ENCODE measurements at regions not wholly inside any gene's neighbourhood (a gene's known extent, or its start where the extent isn't known, plus 50 kb on each side); places are given as distances from the start of the nearest gene placed in this dataset.

GRCh38 chr17:70882504-70882903, 713.2 kb downstream of the KCNJ2 start:
- no peak overlapping the region for H3K4me3 ChIP-seq (ENCODE audit: low read depth, low read length)
- H3K27me3 ChIP-seq (ENCODE audit: control insufficient read depth, insufficient read depth, low read length), result no peaks in the 10 kb centered on the region
- TF ChIP-seq CTCF (IDR thresholded peaks at IDR 0.05; ENCODE audit: insufficient read depth, low read length, poor library complexity, severe bottlenecking), result no peak
- H3K36me3 ChIP-seq (ENCODE audit: control insufficient read depth, insufficient read depth, low read length), result no peaks in the 10 kb centered on the region
- DNase-seq (ENCODE audit: low read depth), result no peak

GRCh38 chr17:70886648-70887047, 717.3 kb downstream of the KCNJ2 start:
- TF ChIP-seq CTCF (IDR thresholded peaks at IDR 0.05; ENCODE audit: insufficient read depth, low read length, poor library complexity, severe bottlenecking), result no peak
- Histone ChIP-seq H3K36me3 (ENCODE audit: control insufficient read depth, insufficient read depth, low read length) (no peaks in the 10 kb centered on the region), H3K4me3 (ENCODE audit: low read depth, low read length) (no peak overlapping the region), H3K27me3 (ENCODE audit: control insufficient read depth, insufficient read depth, low read length) (no peaks in the 10 kb centered on the region)
- DNase-seq (ENCODE audit: low read depth), result no peak

GRCh38 chr17:70888324-70888723, 719.0 kb downstream of the KCNJ2 start:
- no peaks in the 10 kb centered on the region for H3K27me3 ChIP-seq (ENCODE audit: control insufficient read depth, insufficient read depth, low read length)
- no peaks in the 10 kb centered on the region for H3K36me3 ChIP-seq (ENCODE audit: control insufficient read depth, insufficient read depth, low read length)
- no peak for DNase-seq (ENCODE audit: low read depth)
- TF ChIP-seq CTCF (IDR thresholded peaks at IDR 0.05; ENCODE audit: insufficient read depth, low read length, poor library complexity, severe bottlenecking), result no peak
- H3K4me3 ChIP-seq (ENCODE audit: low read depth, low read length), result no peak overlapping the region

GRCh38 chr17:70891306-70891705, 722.0 kb downstream of the KCNJ2 start:
- Histone ChIP-seq H3K27me3 (ENCODE audit: control insufficient read depth, insufficient read depth, low read length) (no peaks in the 10 kb centered on the region), H3K36me3 (ENCODE audit: control insufficient read depth, insufficient read depth, low read length) (no peaks in the 10 kb centered on the region), H3K4me3 (ENCODE audit: low read depth, low read length) (no peak overlapping the region)
- DNase-seq (ENCODE audit: low read depth), result no peak
- no peak for TF ChIP-seq CTCF (IDR thresholded peaks at IDR 0.05; ENCODE audit: insufficient read depth, low read length, poor library complexity, severe bottlenecking)

GRCh38 chr17:70892527-70892926, 723.2 kb downstream of the KCNJ2 start:
- H3K36me3 ChIP-seq (ENCODE audit: control insufficient read depth, insufficient read depth, low read length), result no peaks in the 10 kb centered on the region
- H3K4me3 ChIP-seq (ENCODE audit: low read depth, low read length), result no peak overlapping the region
- TF ChIP-seq CTCF (IDR thresholded peaks at IDR 0.05; ENCODE audit: insufficient read depth, low read length, poor library complexity, severe bottlenecking), result no peak
- H3K27me3 ChIP-seq (ENCODE audit: control insufficient read depth, insufficient read depth, low read length), result no peaks in the 10 kb centered on the region
- DNase-seq (ENCODE audit: low read depth), result no peak

GRCh38 chr17:70896843-70897242, 727.5 kb downstream of the KCNJ2 start:
- H3K36me3 ChIP-seq (ENCODE audit: control insufficient read depth, insufficient read depth, low read length), result no peaks in the 10 kb centered on the region
- TF ChIP-seq CTCF (IDR thresholded peaks at IDR 0.05; ENCODE audit: insufficient read depth, low read length, poor library complexity, severe bottlenecking), result no peak
- no peak for DNase-seq (ENCODE audit: low read depth)
- no peaks in the 10 kb centered on the region for H3K27me3 ChIP-seq (ENCODE audit: control insufficient read depth, insufficient read depth, low read length)
- no peak overlapping the region for H3K4me3 ChIP-seq (ENCODE audit: low read depth, low read length)
